HG02642 (cell line): ENCODE measurements at regions not wholly inside any gene's neighbourhood (a gene's known extent, or its start where the extent isn't known, plus 50 kb on each side); places are given as distances from the start of the nearest gene placed in this dataset.
"Not testable (repeated sequence)": the region's sequence is repeated elsewhere in the genome, so short reads cannot be mapped to it uniquely, and the experiment has no call there.

Experiments used
- ATAC-seq: cut with Tn5 transposase; IDR thresholded peaks from one replicate; pipeline ENCODE4 v1.9.1; 2021; ENCODE audit warnings: mild to moderate bottlenecking; ENCODE audit not compliant: unreplicated experiment, poor library complexity

DNA sequence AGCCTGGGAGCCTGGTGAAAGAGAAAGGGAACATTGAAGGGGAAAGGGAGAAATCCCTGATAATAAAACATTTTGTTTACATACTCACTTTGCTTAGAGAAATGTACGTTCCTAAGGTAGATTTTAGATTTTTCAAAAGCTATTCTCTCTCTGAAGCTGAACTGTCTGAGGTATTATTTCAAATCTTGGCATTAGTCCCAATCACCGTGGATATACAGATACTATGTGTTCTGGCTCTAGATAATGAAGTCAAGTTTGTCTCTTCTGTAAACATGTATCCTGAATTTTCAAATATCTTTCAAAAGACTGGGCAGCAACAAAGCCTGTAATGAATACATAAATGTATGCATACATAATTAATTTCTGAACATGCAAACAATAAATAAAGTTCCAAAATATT is 1104.2 kb upstream of the FAM98A start:
- ATAC-seq: no peak

DNA sequence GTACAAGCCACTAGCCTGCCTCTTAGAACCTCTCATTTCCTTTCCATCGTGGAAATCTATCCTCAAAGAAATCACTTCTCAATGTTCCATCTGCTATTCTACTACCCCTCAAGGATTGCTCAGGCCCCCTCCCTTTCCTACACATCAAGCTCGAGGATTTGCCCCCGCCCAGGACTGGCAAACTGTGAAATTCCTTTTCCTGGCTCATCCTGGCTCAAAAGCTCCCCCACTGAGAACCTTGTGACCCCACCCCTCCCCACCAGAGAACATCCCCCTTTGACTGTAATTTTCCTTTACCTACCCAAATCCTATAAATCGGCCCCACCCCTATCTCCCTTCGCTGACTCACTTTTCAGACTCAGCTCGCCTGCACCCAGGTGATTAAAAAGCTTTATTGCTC is 1103.3 kb upstream of the FAM98A start:
- ATAC-seq: not testable (repeated sequence)

DNA sequence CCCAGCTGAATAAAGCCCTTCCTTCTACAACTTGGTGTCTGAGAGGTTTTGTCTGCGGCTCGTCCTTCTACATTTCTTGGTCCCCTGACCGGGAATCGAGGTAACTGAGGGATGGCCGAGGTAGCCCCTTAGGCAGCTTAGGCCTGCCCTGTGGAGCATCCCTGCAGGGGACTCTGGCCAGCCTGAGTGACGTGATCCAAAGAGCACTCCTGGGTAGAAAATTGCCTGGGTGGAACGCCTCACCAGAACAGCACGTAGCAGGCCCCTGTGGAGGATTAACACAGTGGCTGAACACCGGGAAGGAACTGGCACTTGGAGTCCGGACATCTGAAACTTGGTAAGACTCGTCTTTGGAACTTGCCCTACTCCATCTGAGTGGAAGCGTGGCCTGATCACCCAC is 1078.5 kb upstream of the FAM98A start:
- not testable (repeated sequence) for ATAC-seq

DNA sequence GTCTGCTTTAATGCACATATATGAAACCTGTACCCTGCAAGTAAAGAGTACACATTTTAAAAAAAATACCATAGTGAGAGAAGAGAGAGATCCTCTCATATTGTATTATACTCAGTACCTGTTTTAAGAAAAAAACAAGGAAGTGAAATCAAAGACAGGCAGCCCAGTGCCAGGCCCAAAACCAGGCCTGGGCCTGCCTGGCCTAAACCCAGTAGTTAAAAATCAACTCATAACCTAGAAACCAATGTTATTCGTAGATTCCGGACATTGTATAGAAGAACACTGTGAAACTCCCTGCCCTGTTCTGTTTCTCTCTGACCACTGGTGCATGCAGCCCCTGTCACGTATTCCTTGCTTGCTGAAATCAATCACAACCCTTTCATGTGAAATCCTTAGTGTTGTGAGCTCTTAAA is 1078.0 kb upstream of the FAM98A start:
- peak; percentile 53 for ATAC-seq

DNA sequence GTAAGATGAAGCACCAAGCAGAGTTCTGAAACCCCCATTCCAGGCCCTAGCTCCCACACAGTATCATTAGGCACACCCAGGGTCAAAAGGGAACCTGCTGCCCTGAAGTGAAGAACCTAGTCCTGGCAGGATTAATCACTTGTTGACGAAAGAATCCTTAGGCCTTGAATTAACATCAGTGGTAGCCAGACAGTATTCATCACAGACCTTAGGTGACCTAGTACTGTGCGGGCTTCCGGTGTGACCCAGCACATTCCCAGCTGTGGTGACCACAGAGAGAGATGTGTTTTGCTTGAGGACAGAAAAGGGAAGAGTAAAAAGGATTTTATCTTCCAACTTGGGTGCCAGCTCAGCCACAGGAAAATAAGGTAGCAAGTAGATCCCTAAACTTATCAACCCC is 1071.4 kb upstream of the FAM98A start:
- ATAC-seq: no peak

DNA sequence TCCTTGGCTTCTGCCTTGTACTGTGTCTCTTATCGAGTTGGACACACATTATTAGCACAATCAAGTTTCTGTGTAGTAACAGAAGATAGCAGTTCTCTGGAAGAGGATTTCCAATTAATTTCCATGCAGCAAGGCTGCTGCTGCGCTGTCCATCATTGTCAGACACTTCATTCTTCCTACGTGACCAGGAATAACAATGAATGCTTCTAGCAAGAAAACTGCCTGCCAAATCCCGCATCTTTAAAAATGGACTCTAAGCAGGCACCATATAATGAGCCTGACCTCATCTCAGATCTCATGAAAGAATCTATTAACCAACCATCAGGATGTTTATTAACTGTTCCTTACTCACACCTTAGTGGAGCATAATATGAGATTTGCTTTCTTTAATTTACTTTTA is 1067.7 kb upstream of the FAM98A start:
- no peak for ATAC-seq

DNA sequence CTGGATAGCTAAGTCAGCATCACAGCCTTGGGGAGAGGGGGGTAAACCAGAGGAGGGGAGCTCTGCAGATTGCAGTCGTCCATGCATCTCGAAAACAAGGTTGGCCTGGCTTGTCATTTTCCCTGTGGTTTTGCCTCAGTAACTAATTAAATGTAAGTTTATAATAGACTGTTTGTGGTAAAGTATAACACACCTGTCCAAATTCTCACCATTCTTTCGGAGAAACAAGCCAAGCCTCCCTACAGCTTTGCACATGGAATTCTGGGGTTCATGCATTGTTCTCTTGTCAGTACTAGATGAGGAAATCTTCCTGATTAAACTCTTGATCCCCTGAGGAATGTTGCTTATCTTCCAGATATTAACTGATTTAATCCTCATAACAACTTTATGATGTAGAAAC is 1065.2 kb upstream of the FAM98A start:
- ATAC-seq: no peak

DNA sequence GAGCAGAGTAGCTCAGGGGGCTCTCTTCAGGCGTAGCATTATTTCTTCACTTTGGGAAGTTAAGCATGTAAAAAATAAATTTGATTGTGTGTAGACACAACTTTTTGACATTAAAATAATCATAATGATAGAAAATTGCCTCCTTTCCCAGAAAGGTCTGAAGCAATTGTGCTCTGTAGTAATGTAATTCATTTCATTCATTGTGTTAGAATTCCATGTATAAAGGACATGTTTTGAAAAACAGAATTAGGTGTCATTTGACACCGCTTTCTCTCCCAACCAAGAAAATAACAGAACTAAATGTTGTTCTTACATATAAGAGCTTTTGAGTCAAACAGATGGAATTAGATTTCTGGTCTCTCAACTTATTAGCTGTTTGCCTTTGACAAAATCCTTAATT is 1064.2 kb upstream of the FAM98A start:
- no peak for ATAC-seq

DNA sequence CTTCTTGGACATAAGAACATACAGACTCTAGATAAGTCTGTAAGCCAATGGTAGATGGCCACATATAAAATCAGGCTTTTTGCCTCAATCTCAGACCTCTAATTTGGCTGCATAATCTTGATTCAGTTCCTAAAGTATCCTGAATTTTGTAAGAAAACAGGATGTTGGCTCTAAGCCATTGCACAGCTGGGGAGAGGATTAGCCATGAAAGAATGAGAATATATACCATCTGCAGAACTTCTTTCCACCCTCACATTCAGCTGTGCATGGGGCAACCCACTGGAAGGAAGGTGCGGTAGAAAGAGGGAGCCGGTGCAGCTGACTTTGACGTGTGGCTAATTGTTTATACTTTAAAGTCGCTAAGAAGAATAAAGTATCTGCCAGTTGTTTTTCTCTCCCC is 1061.6 kb upstream of the FAM98A start:
- no peak for ATAC-seq

DNA sequence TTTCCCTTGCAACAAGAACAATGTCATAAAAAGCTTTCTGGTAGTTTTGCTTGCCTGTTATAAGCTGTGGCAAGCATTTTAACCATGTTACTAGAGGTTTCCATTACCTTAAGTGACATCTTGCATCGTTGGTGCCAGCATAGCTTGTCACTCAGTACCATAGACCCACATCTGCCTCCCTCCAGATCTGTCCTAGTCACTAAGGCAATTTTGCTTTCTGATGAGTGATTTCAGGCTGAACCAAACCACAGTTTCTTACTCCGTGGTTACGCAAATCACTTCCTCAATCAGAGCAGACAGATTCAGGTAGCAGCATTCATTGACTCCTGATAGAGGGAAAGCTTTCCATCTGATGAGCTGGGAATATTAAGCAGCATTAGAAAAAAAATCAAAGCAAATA is 1057.5 kb upstream of the FAM98A start:
- no peak for ATAC-seq

DNA sequence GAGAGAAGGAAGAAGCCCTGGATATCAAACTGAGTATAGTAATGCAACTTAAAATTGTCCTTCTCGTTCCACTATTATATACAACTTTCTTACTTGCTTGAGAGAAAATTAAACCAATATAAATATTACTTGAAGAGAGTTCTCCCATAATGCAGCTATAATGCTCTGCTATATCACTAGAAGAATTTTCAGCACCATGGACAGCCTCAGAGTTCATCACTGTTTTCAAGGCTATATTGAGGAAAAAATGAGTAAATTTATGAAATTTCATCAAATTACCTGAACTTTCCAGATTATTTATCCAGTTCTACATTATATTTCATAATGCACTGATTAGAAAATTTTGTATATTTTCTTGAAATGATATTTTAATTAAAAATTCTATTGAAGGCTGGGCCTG is 1053.5 kb upstream of the FAM98A start:
- ATAC-seq: no peak

DNA sequence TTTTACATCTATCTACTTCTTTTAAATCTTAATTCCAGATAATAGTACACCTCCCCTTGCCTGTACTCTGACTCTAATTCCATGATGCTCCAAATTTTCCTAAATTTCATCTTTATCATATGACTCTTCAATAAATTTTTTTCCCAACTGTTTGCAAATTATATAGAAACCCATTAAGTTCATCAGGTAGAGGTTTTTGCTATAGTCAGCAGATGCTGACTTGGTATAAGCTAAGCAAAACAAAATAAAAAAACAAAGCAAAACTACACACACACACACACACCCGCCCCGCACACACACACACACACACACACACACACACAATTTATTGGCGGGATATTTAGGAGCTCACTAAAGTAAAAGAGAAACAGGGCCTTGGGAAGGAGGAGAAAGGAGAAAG is 1047.8 kb upstream of the FAM98A start:
- ATAC-seq: no peak

DNA sequence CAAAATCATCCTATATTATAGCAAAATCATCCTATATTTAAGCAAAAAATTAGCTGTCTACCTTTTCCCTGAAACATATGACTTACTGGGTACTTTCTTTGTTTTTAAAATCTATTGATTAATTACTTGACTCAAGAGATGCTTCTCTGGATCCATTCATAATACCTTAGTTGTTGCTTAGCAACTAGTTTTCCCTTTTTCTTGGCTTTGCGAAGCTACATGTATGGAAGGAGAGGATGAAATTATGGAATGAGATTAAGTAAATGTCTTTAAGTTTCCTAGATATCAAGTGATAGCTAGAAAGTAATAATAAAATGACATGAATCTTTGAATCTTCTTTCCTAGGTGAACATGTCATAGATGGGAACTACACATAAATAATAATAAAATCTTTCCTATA is 1033.2 kb upstream of the FAM98A start:
- ATAC-seq: no peak

DNA sequence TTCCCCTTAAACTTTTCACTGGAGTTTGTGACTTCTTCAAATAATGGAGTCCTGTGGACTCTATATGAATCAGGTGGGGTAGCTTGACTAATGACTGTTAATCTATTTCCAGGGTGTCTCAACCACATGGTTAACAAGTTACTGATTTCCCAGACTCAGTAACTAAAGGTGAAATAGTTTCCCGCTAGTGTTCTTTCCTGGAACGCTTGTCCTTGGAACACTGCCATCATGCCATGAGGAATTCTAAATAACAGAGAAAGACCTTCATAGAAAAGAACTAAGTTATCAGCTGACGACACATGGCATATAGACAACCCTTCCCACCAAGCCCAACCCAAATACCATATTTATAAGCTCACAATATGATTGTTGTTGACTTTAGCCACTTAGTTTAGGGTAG is 1027.9 kb upstream of the FAM98A start:
- ATAC-seq: no peak

DNA sequence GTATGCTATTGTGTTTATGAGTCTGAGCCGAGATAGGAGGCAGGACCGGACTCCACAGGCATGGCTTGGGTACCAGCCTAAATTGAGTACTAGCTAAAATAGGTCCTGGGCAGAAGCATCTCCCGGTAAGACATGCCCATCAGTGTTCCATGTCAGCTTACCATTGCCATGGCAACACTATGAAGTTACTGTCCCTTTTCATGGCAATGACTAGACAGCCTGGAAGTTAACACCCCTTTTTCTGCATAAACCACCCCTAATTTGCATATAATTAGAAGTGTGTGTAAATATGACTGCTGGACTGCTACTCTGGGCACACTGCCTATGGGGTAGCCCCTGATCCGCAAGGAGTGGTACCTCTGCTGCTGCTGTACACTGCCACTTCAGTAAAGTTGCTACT is 1005.1 kb upstream of the FAM98A start:
- ATAC-seq: no peak

DNA sequence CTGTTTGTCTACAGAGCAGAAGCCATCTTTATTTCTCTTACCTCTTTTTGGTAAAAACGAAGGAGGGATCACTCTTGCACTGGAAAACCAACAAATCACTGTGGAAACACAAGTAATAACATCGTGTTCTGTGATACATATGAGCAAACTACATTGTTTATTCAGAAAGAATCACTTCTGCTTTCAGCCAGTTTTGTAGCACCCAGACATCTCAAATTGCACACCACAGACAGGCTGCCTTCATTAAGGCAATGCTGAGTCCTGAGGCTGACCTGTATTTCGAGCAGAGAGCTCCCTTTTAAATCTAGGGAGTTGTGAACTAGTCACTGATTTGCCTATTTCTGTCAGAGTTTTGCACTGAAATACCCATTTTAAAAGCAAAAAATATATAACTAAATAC is 1003.2 kb upstream of the FAM98A start:
- ATAC-seq: no peak

DNA sequence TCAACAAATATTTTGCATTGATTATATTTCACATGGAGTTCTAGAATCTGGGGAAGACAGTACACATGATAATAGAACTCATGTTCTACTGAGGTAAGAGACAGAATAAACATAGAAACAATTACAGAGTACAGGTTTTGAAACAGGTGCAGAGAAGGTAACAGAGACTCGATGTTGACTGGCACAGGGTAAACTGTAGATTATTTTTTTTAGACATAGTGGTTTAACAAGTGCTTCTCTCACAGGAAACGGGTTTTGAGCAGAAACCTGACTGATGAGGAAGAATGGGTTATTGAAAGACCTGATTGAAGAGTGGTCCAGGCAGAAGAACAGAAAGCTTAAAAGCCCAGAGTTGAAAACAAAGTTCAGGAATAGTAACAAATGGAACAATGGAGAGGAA is 1002.5 kb upstream of the FAM98A start:
- ATAC-seq: no peak

DNA sequence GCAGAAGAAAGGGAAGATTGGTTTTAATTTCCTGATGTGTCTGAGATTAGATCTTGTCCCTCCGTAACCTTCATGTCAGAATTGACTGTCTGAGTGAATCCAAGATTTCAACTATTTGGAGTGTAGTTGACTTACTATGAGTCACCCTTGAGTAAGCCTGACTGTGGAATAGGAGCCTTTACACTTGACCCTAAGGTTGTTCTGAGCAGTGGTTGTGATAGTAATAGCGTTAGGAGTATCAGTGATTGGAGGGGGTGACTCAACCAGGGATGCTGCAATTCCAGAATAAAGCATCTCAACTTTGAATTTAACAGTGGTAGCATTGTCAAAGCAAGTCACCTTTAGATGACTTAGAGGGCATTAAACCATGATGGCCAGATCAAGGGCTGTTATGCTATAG is 979.5 kb upstream of the FAM98A start:
- no peak for ATAC-seq

DNA sequence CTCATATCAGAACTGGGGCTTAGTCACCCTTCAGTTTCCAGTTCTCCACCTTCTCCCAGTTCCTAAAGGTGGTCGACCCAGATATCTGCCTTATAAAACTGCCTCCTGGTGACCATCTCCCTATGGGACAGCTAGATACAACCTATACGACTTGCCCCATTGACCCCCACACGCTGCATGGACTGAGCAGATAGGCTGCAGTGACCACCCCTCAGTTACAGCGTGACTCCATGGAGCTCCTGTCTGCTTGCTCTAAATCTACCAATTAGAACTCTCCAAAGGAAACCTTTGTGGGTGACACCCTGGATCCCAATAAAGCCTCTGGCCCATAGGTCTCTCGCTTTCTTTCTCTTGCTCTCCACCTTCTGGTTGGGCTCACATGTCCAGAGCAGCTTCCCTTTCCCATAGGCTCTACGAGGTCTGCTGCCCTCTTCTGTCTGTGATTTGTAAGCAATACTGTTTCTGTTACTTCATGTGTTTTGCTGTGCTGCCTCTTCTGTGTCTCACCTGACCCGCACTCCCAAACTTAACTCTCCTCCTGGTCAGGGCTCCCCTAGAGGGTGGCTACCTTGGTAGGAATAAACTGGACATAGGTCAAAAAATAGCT is 971.3 kb upstream of the FAM98A start:
- ATAC-seq: no peak

DNA sequence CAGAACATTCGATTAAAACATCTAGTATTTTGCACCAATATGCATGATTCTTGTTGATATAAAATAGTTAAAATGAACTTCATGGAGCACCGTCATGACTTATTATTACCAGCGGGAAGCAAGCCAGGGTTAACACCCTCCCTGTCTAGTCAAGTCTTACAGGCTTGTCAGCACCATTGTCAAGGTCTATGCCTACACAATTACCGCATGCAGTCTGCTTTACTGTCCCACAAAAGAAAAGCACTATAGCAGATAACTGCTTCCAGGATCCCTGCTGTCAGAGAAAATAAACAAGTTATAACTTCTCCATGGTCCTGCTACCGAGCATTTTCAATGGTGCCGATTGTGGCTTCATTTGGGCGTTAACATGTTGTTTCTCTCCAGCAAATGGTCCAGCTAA is 968.0 kb upstream of the FAM98A start:
- no peak for ATAC-seq

DNA sequence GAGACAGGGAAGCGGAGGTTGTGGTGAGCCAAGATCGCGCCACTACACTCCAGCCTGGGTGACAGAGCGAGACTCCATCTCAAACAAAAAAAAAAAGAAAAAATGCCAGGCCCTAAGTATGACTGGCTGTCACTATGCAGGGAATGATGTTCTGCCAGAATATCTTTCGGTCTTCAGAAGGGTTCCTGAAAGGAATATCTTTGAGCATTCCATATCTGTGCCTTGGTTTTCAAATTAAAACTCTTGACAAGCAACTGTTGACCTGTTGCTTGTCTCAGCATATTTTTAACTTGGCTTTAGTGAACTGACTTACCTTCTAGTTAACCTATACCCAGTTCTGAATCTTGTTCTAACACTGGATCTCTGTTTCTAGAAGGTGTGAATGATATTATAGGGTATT is 953.2 kb upstream of the FAM98A start:
- ATAC-seq: no peak

DNA sequence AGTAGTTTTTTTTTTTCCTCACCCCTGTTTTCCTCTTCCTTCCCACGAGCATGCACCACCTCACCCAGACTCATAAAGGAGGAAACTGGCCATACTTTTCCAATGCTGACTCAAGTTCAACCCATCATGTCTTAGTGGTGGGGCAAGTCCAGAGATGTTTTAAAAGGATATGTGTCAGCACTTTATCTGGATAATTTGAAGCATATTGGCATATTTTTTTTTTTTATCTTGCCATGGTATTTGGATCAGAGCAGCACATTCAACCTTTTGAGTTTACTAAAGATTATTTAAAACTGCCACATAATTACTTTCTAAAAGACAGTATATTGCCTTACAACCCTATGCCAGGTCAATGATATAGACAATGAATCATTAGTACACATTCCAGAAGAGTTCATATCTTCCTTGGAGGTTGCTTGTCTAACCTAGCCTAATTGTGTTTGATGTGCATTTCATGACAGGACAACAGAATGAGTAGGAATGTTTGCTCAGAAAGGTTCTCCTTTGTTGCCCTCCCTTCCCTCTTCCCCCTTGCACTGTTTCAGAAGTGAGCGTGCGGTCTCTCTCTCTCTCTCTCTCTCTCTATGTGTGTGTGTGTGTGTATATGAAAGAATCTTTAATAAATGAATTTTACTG is 950.7 kb upstream of the FAM98A start:
- ATAC-seq: no peak

DNA sequence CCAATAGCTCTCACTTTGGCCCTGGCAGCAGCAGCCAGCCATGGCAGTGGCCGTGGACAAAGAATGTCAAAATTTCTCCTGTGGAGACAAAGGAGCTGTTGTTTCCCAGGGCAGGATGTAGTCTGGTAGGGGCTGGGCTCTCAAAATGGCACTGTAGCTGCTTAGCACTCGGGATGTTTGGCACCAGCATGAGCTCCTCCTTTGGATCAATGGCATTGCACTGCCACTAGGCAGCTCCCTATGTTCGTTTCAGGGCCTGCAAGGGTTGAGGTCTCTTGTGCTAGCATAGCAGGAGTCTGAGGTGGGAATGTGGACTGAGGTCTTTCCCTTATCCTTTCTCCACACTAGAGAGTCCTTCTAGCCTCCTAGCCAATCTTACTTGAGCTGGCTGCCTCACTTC is 948.8 kb upstream of the FAM98A start:
- ATAC-seq: no peak
